Mucosa of stomach (tissue), 1 donor: ENCODE measurements at regions not wholly inside any gene's neighbourhood (a gene's known extent, or its start where the extent isn't known, plus 50 kb on each side); places are given as distances from the start of the nearest gene placed in this dataset.

Experiments used
- H3K27me3 ChIP-seq: one replicate; pipeline ENCODE4 v1.7.0; 2013; ENCODE audit warnings: mild to moderate bottlenecking, low read length; ENCODE audit not compliant: control insufficient read depth, insufficient read depth
- H3K36me3 ChIP-seq: one replicate; pipeline ENCODE4 v1.7.0; 2013; ENCODE audit warnings: low read length; ENCODE audit not compliant: control insufficient read depth, insufficient read depth
- H3K4me1 ChIP-seq: one replicate; pipeline ENCODE4 v1.7.0; 2013; ENCODE audit warnings: mild to moderate bottlenecking, low read length; ENCODE audit not compliant: control insufficient read depth, insufficient read depth
- H3K4me3 ChIP-seq: one replicate; pipeline ENCODE4 v1.7.0; 2013; ENCODE audit warnings: low read length
- H3K9ac ChIP-seq: one replicate; pipeline ENCODE4 v1.7.0; 2013; ENCODE audit warnings: mild to moderate bottlenecking, low read length, moderate library complexity
- H3K9me3 ChIP-seq: one replicate; pipeline ENCODE4 v1.7.0; 2013; ENCODE audit warnings: mild to moderate bottlenecking, low read length, moderate library complexity; ENCODE audit not compliant: control insufficient read depth
- donor health status: Pancreatic carcinoma.

DNA sequence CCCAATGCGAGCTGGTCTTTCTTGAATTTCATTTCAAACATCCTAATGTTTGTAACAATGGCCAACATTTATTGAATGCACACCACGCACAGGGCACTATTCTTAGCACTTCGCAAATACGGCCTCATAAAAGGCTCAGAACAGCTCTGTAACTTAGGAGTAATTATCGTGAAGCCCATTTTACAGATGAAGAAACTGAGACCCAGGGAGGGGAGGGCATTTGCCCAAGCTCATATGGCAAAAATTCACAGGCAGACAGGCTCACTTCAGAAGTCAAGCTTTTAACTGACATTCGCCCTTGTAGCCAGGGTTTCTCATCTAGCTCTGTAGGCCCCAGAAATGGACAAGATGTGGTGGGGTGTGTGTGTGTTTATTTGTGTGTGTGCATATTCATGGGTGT, 60.3 kb upstream of the TBX3 start:
- Histone ChIP-seq H3K4me3 (no peak overlapping the region), H3K36me3 (no peaks in the 10 kb centered on the region), H3K9me3 (no peaks in the 10 kb centered on the region), H3K9ac (no peak overlapping the region), H3K4me1 (no peaks in the 10 kb centered on the region), H3K27me3 (no peaks in the 10 kb centered on the region)

DNA sequence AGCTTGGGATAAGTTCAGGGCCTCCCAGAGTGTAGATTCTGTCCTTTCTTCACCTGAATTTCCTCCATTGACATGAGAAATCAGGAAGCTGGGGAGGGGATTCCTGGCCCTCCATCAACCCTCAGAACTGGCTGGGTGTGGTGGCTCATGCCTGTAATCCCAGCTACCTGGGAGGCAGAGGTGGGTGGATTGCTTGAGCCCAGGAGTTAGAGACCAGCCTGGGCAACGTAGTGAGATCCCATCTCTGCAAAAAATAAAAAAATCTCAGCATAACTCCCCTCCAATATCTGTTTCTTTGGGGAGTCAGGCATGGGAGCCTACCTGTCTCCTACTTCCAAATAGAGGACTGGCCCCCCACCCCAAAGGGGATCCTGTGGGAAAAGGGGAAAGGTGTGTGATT, 59.8 kb upstream of the TBX3 start:
- Histone ChIP-seq H3K9ac (no peak overlapping the region), H3K4me1 (no peaks in the 10 kb centered on the region), H3K27me3 (no peaks in the 10 kb centered on the region), H3K36me3 (no peaks in the 10 kb centered on the region), H3K4me3 (no peak overlapping the region), H3K9me3 (no peaks in the 10 kb centered on the region)

DNA sequence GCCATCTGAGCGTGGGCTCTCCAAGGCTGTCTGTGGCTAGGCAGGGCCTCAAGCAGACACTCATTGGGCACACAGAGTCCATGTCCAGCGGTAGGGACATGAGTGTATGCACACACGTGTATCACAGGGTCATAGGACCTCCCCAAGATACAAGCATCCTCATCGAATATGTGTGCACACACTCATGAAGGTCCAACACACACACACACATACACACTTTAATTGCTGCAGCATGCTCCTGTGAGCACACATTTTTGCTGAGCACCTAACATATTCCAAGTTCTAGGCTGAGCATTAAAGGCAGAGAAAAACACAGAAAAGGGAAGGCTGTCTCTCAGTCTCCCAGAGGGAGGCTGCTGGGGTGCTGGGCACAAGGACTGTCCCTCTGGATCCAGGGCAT, 59.3 kb upstream of the TBX3 start:
- no peak overlapping the region for H3K9ac ChIP-seq
- H3K9me3 ChIP-seq, result no peaks in the 10 kb centered on the region
- no peaks in the 10 kb centered on the region for H3K27me3 ChIP-seq
- H3K4me3 ChIP-seq, result no peak overlapping the region
- H3K36me3 ChIP-seq, result no peaks in the 10 kb centered on the region
- H3K4me1 ChIP-seq, result no peaks in the 10 kb centered on the region

DNA sequence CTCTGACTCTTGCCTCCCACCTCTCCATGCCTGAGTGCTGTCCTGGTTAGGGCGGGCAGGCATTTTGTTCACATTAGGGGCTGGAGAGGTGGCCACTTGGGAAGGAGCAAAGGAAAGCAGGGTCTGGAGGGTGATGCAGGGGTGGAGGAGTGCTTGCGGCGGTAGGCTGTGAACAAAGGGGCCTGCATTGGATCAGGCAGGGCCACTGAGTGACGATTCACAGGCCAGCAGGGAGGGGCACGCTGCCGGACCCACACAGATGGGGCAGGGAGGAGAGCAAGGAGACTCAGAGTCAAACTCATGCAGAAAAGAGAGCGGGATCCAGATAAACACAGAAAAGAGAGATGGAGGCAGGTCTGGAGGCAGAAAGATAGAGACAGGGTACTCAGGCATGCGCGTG, 58.4 kb upstream of the TBX3 start:
- Histone ChIP-seq H3K4me1 (no peaks in the 10 kb centered on the region), H3K36me3 (no peaks in the 10 kb centered on the region), H3K27me3 (no peaks in the 10 kb centered on the region), H3K4me3 (no peak overlapping the region), H3K9ac (no peak overlapping the region), H3K9me3 (no peaks in the 10 kb centered on the region)

DNA sequence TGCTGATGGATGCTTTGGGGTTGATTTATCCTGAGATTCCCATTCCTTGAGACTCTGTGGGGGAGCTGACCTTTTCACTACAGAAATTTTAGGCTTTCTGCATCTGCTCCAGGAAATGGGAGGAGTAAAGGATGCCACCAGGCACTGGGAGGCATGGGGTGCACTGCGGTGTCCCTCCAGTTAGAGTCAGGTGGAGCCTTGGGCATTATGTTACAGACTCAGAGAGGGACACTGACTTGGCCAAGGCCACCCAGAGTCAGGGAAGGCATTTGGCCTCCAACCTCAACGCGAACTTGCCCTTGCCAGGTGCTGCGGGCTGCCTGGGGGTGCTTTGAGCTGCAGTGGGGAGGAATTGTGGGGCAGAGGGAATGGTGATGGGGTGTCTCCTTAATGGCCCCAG, 58.0 kb upstream of the TBX3 start:
- Histone ChIP-seq H3K27me3 (no peaks in the 10 kb centered on the region), H3K4me1 (no peaks in the 10 kb centered on the region)

DNA sequence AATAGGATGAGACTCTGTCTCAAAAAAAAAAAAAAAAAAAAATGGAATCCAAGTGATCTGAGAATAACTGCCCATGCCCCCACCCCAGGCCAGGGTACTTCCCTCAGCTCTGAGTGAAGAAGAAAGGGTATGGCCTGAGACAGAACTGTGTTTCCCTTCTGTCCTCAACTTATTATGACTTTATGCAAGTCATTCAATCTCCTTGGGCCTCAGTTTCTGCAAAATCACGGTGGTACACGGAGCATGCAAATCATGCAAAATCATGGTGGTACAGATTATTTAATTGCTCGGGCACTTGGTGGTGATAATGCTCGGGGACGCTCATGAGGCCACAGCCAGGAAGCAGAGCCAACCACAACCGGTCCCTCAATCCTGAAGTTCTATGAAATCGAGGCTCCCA, 56.5 kb upstream of the TBX3 start:
- peaks cover 15% of the 10 kb centered on the region for H3K27me3 ChIP-seq
- no peaks in the 10 kb centered on the region for H3K36me3 ChIP-seq

More for the DNA sequence above, 58.0 kb upstream of the TBX3 start:
- Histone ChIP-seq H3K9me3 (no peaks in the 10 kb centered on the region), H3K4me3 (no peak overlapping the region), H3K9ac (no peak overlapping the region), H3K36me3 (no peaks in the 10 kb centered on the region)

DNA sequence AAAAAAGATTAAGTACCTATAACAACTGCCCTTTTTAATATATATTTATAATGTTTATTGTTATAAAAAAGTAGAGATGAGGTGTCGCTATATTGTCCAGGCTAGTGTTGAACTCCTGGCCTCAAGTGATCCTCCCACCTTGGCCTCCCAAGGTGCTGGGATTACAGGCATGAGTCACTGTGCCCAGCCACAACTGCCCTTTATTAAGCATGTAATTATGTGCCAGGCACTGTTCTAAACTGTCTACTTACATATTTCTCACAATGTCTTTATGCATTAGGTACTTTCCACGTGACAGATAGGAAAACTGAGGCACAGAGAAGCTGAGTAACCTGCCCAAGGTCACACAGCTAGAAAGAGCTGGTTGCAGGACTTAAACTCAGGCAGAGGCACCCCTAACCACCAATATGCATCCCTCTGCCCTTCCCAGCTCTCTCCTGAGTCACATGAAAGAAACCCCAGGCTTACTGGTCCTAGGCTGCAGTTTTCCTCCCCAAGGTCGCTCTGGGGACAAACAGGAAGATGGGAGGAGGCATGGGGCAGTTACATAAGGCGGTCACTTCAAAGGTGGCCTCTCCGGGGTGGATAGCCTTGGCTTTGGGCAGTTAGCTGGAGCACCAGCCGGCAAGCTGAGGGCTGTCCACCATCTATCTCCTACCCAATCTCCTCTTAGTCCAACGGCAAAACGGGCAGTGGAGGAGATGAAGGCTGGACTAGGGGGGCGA, 54.6 kb upstream of the TBX3 start:
- Histone ChIP-seq H3K27me3 (peaks cover 30% of the 10 kb centered on the region), H3K4me1 (peaks cover 18% of the 10 kb centered on the region), H3K9ac (no peak overlapping the region), H3K36me3 (no peaks in the 10 kb centered on the region), H3K9me3 (no peaks in the 10 kb centered on the region), H3K4me3 (no peak overlapping the region)

More for the DNA sequence above, 56.5 kb upstream of the TBX3 start:
- Histone ChIP-seq H3K9me3 (no peaks in the 10 kb centered on the region), H3K9ac (no peak overlapping the region), H3K4me1 (peaks cover 14% of the 10 kb centered on the region), H3K4me3 (no peak overlapping the region)

DNA sequence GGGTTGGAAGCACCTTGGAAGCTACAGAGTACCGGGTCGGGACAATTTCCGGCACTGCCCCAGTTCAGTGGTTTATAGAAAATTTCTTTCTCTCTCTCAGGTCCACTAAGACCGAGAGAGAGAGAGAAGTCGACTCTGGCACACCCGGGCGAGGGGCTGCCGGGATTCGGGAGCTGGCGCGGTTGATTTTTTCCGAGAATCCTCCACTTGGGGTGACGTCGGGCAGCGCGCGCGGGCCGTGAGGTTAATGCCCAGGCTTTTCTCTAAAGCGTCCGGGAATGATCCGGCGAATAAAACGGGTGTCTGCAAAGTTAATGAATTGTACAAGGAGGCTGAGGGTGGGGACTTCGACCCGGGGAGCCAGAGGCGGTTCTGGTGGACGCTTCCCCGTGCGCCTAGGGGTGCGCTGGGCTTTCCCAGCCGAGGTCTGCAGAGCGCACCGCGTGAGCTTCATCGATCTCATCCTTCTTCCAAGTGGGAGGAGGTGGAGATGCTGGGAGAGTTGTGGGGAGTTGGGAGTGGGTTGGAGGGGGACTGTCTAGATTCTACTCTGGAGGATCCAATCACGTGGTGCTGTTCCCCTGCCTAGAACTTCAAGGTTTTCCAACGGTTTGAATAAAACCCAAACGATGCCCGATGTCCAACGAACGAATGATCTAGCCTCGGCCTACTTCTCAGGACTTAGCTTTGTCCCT, 51.9 kb upstream of the TBX3 start:
- Histone ChIP-seq H3K36me3 (no peaks in the 10 kb centered on the region), H3K4me3 (no peak overlapping the region), H3K9me3 (no peaks in the 10 kb centered on the region), H3K9ac (no peak overlapping the region), H3K4me1 (peaks cover 18% of the 10 kb centered on the region), H3K27me3 (peaks cover 32% of the 10 kb centered on the region)

DNA sequence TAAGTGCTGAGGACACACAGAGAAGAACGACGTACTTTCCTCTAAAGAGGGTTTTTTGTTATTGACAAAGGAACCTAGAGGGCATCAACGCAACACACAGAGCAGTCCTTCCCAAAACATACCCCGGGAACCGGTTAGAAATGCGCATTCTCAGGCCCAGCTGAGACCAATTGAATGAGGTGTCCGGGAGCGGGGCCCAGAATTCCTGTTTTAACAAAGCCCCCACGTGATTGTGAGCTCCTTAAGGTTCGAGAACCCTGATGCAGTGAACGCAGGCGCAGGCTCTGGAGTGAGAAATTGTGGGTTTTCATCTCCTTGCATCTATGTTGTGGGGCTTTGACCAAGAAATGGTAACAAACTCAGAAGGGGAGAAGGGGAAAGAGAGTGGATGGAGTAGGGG, 51.0 kb upstream of the TBX3 start:
- Histone ChIP-seq H3K4me3 (no peak overlapping the region), H3K9ac (no peak overlapping the region), H3K4me1 (peaks cover 18% of the 10 kb centered on the region), H3K9me3 (no peaks in the 10 kb centered on the region), H3K27me3 (peaks cover 32% of the 10 kb centered on the region), H3K36me3 (no peaks in the 10 kb centered on the region)

DNA sequence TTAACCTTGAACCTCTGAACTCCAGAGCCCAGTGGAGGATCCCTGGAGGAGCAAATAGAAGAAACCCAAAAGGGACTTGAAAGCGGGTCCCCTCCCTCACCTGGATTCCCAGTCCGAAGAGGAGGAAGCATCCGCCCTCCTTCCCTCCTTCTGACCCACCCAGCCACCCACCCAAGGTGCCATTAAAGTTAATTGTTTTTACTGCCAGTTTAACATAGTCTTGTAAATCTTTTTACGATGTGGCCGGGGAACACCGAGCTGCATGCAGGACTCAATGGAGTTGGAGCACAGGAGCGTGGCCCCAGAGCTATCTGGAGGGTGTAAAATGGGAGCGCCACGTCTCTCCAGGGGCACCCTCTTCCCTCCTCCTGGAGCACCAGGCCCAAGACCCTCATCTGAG, 49.9 kb upstream of the TBX3 start:
- no peak overlapping the region for H3K4me3 ChIP-seq
- H3K4me1 ChIP-seq, result peaks cover 18% of the 10 kb centered on the region
- H3K36me3 ChIP-seq, result no peaks in the 10 kb centered on the region
- peaks cover 32% of the 10 kb centered on the region for H3K27me3 ChIP-seq
- no peak overlapping the region for H3K9ac ChIP-seq
- no peaks in the 10 kb centered on the region for H3K9me3 ChIP-seq
